Fibroblast of lung (primary cell): ENCODE measurements at regions not wholly inside any gene's neighbourhood (a gene's known extent, or its start where the extent isn't known, plus 50 kb on each side); places are given as distances from the start of the nearest gene placed in this dataset.

Experiments
- CTCF ChIP-seq, 2 donors: IDR thresholded peaks in 1 of 2; conservative IDR thresholded peaks in 1 of 2; 1 replicate in 1 of 2; 2 replicates in 1 of 2; pipeline ENCODE4 v1.5.1; 2011 to 2012; ENCODE audit warnings: low read length in 2 of 2, control low read depth in 1 of 2, inconsistent platforms in 1 of 2, low read depth in 1 of 2, mild to moderate bottlenecking in 1 of 2
- EZH2 ChIP-seq: IDR thresholded peaks from 2 replicates; pipeline ENCODE4 v1.5.1; 2012; ENCODE audit warnings: low read length, control low read depth, mild to moderate bottlenecking; ENCODE audit errors: missing control alignments

GRCh38 chr16:59391617-59392364 lies 657.7 kb upstream of the GOT2 start:
- TF ChIP-seq CTCF (conservative IDR thresholded peaks at IDR 0.05 in 1 of 2, IDR thresholded peaks at IDR 0.05 in 1 of 2; ENCODE audit: low read depth in 1 of 2, low read length in 2 of 2) (no peak), EZH2 (no peak)
